K562 (cell line): ENCODE measurements at regions not wholly inside any gene's neighbourhood (a gene's known extent, or its start where the extent isn't known, plus 50 kb on each side); places are given as distances from the start of the nearest gene placed in this dataset.

Source experiments
- ARID4B ChIP-seq: sonication (generic); formaldehyde crosslinking; IDR thresholded peaks from 2 replicates; pipeline ENCODE4 v1.8.0; 2022; ENCODE audit warnings: mild to moderate bottlenecking, missing genetic modification reagents
- BRF1 ChIP-seq: IDR thresholded peaks from 3 replicates; pipeline ENCODE4 v1.6.1; 2011; ENCODE audit warnings: borderline replicate concordance, mild to moderate bottlenecking; ENCODE audit not compliant: insufficient read length; ENCODE audit errors: extremely low read depth
- CEBPG ChIP-seq, 3 experiments: fragments of 200-800 bp in 1 of 3; sonication (Bioruptor generic) in 1 of 3; sonication (generic) in 1 of 3; formaldehyde crosslinking in 1 of 3; IDR thresholded peaks in 2 of 3; conservative IDR thresholded peaks in 1 of 3; 2 replicates each; pipeline versions ENCODE4 v1.6.1 to v1.8.0; 2016 to 2022; ENCODE audit warnings: missing compliant biosample characterization in 2 of 3, missing genetic modification characterization in 2 of 3, mild to moderate bottlenecking in 1 of 3, missing genetic modification reagents in 1 of 3
- CREB1 ChIP-seq, 2 experiments: sonication (generic) in 1 of 2; formaldehyde crosslinking in 1 of 2; IDR thresholded peaks; 2 replicates each; pipeline versions ENCODE4 v1.6.1 to v1.8.0; 2012 to 2022; ENCODE audit warnings: inconsistent platforms in 1 of 2, mild to moderate bottlenecking in 1 of 2, missing genetic modification reagents in 1 of 2, moderate library complexity in 1 of 2
- DDX20 ChIP-seq: fragments of 450-650 bp; IDR thresholded peaks from 2 replicates; pipeline ENCODE4 v1.6.1; 2016; ENCODE audit warnings: missing genetic modification characterization, low read depth, mild to moderate bottlenecking, missing compliant biosample characterization, moderate library complexity
- FOXJ3 ChIP-seq: sonication (generic); formaldehyde crosslinking; IDR thresholded peaks from 2 replicates; pipeline ENCODE4 v1.4.0; 2020; ENCODE audit warnings: mild to moderate bottlenecking, missing genetic modification reagents
- MEIS2 ChIP-seq: fragments of 450-650 bp; IDR thresholded peaks from 2 replicates; pipeline ENCODE4 v1.6.1; 2014; ENCODE audit warnings: mild to moderate bottlenecking; ENCODE audit not compliant: partially characterized antibody
- NFYB ChIP-seq: IDR thresholded peaks from 2 replicates; pipeline ENCODE4 v1.6.1; 2011; ENCODE audit warnings: mild to moderate bottlenecking, moderate library complexity; ENCODE audit not compliant: insufficient read length; ENCODE audit errors: extremely low read depth
- PKNOX1 ChIP-seq: fragments of 450-650 bp; IDR thresholded peaks from 2 replicates; pipeline ENCODE4 v1.6.1; 2016
- ZBTB43 ChIP-seq: sonication (generic); formaldehyde crosslinking; IDR thresholded peaks from 2 replicates; pipeline ENCODE4 v1.8.0; 2023; ENCODE audit warnings: mild to moderate bottlenecking, missing genetic modification reagents
- ZMIZ1 ChIP-seq, 2 experiments: fragments of 150-350 bp in 1 of 2; IDR thresholded peaks; 2 replicates each; pipeline ENCODE4 v1.6.1; 2012 to 2016; ENCODE audit warnings: low read depth in 2 of 2, low read length in 2 of 2, mild to moderate bottlenecking in 1 of 2, moderate library complexity in 1 of 2
- ZNF280A ChIP-seq: fragments of 450-650 bp; IDR thresholded peaks from 2 replicates; pipeline ENCODE4 v1.6.1; 2018; ENCODE audit warnings: mild to moderate bottlenecking, low read depth; ENCODE audit not compliant: partially characterized antibody
- ZNF75A ChIP-seq: fragments of 450-650 bp; formaldehyde crosslinking; IDR thresholded peaks from 2 replicates; pipeline ENCODE4 v1.4.0; 2020; ENCODE audit warnings: mild to moderate bottlenecking

GRCh38 chr20:57040924-57041323 lies 225.5 kb downstream of the BMP7 start (continued):
- TF ChIP-seq ZBTB43 (CRISPR knock-in tag) = no peak
- no peak for TF ChIP-seq BRF1
- peak; percentile 80 for TF ChIP-seq MEIS2
- TF ChIP-seq CEBPG (CRISPR knock-in tag; IDR thresholded peaks at IDR 0.05) = no peak
- peak; percentile 32 to 46; a peak in 1 of 4 replicates for TF ChIP-seq CEBPG (tag; conservative IDR thresholded peaks at IDR 0.05 in 1 of 2, IDR thresholded peaks at IDR 0.05 in 1 of 2)
- TF ChIP-seq FOXJ3 (CRISPR knock-in tag) = no peak
- TF ChIP-seq ZMIZ1 (IDR thresholded peaks at IDR 0.05; ENCODE audit: low read depth in 2 of 2, low read length in 2 of 2) = no peak
- peak; percentile 73 for TF ChIP-seq PKNOX1
- no peak for TF ChIP-seq NFYB
- no peak for TF ChIP-seq ARID4B (CRISPR knock-in tag)
- no peak for TF ChIP-seq ZNF75A (CRISPR knock-in tag)
- TF ChIP-seq ZNF280A = no peak
- no peak for TF ChIP-seq DDX20 (tag)
- TF ChIP-seq CREB1 (IDR thresholded peaks at IDR 0.05) = no peak
- TF ChIP-seq CREB1 (CRISPR knock-in tag; IDR thresholded peaks at IDR 0.05) = no peak
